GM12892 (cell line): ENCODE measurements at regions not wholly inside any gene's neighbourhood (a gene's known extent, or its start where the extent isn't known, plus 50 kb on each side); places are given as distances from the start of the nearest gene placed in this dataset.

ENCODE experiments used
- DNase-seq: peaks from one replicate; pipeline ENCODE4 v3.0.0; 2011; ENCODE audit not compliant: insufficient read length
- FAIRE-seq: peaks from 2 replicates; lab custom pipeline; 2011; peaks lifted over from hg19 to GRCh38; lab: Jason Lieb, UNC
- POLR2A ChIP-seq: IDR thresholded peaks from 2 replicates; pipeline ENCODE4 v1.6.1; 2011; ENCODE audit warnings: low read depth, low read length, control low read depth
- POLR2AphosphoS5 ChIP-seq: IDR thresholded peaks from 2 replicates; pipeline ENCODE4 v1.6.1; 2011; ENCODE audit warnings: low read depth, low read length, control low read depth
- TAF1 ChIP-seq: IDR thresholded peaks from 2 replicates; pipeline ENCODE4 v1.6.1; 2011; ENCODE audit warnings: low read depth, mild to moderate bottlenecking, control low read depth, low read length, borderline replicate concordance

DNA sequence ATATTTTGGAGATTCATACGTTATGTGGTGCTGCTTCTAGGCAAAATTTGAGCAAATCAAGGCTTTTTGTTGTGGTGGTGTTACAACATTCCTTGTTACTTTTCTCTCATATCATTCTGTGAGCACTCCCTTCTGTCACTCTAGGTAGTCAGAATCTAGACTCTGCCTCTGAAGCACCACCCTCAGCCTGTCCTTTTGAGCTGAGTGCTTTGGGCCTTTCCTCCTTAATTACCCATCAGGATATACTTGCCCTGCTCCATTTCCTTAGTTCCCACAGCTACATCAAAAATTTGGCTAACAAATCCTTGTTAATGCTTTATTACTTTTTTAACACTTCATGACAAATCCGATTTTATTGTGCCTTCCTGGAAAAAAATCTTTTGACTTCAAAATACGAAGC, 289.6 kb downstream of the CALCRL start:
- TF ChIP-seq TAF1 (no peak), POLR2A (no peak), POLR2AphosphoS5 (no peak)
- no peak for DNase-seq
- FAIRE-seq, result no peak

GRCh38 chr2:187157046-187157445, 291.0 kb downstream of the CALCRL start:
- FAIRE-seq, result no peak
- TF ChIP-seq TAF1, result no peak
- no peak for TF ChIP-seq POLR2A
- no peak for TF ChIP-seq POLR2AphosphoS5
- no peak for DNase-seq

- TF ChIP-seq POLR2A, result no peak
- no peak for TF ChIP-seq TAF1
- TF ChIP-seq POLR2AphosphoS5, result no peak
- DNase-seq (no peak), FAIRE-seq (no peak)
These were observed 292.6 kb downstream of the CALCRL start for GRCh38 chr2:187155476-187155875.

DNA sequence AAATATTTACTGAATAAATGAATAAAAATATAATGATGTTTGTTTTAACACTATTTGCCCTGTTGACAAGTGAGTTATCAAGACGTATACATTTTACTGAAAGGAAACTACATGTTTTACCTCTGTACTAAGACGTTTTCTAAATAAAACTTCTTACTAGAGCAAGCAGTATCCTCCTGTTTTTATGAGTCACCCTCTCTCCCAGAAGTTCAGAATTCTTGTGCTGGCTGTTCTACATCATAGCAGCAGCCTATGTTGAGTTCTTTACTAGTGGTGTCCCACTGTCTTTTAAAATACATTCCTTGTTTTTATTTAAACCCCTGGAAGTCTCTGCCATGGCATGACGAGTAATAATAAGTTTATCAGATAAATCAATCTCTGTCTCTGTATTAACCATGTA, 297.4 kb downstream of the CALCRL start:
- no peak for DNase-seq
- no peak for FAIRE-seq
- TF ChIP-seq POLR2A, result no peak
- TF ChIP-seq TAF1, result no peak
- TF ChIP-seq POLR2AphosphoS5, result no peak

DNA sequence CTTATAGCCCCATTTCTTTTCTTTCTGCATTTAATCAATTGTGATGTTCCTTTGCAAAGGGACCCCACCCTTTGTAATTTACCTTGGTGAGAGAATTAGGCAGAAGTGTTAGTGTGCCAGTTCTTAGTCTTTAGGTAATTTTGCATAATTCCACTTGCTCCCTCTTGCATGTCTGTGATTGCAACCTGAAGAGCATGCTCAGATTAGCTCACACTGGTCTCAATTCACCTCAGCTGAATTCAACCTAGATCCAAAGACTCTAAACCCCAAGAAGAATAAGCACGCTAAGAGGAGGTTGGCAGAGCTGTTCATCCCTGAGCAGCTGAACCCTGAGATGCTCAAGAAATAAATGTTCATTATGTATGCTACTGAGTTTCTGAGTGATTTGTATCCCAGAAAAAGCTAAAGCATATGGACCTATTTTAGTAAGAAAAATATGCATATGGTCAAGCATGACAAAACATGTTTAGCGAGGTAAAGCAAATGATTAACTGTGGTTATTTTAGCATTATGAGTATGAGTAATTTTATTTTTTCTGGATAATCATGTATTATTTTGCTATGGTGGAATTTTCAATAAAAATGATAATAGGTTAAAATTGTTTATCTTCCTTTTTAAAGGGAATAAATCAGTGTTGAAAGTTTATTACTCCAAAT, 299.2 kb upstream of the ZSWIM2 start:
- no peak for DNase-seq
- no peak for FAIRE-seq
- TF ChIP-seq POLR2AphosphoS5 (no peak), POLR2A (no peak), TAF1 (no peak)

- DNase-seq, result no peak
- TF ChIP-seq POLR2A, result no peak
- no peak for TF ChIP-seq POLR2AphosphoS5
- FAIRE-seq, result no peak
These were observed 294.6 kb upstream of the ZSWIM2 start for GRCh38 chr2:187143537-187143936.

GRCh38 chr2:187139469-187139868, 290.5 kb upstream of the ZSWIM2 start:
- DNase-seq (no peak), FAIRE-seq (no peak)
- TF ChIP-seq POLR2A (no peak), POLR2AphosphoS5 (no peak), TAF1 (no peak)

- FAIRE-seq (no peak), DNase-seq (no peak)
- no peak for TF ChIP-seq POLR2AphosphoS5
- TF ChIP-seq POLR2A, result no peak
- no peak for TF ChIP-seq TAF1
These were observed 289.3 kb upstream of the ZSWIM2 start for GRCh38 chr2:187138265-187138664.

DNA sequence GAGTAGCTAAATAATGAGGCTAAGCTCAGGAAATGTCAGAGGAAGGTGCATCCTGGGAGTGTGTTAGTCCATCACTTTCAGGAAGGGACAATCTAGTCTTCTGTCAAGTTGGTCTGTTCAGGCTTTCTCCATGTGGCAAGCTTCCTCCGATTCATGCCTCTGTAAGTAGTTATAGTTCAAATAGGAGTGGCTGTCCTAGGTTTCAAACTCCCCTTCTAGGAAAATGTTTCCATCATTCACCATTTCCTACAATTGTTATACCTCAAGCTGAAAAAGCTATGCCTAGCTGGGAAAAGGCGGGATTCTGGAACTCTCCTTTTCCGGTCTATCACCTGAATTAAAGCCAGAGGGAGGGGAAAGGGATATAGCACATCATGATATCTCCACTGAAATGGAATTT, 287.7 kb upstream of the ZSWIM2 start:
- TF ChIP-seq POLR2A (no peak), TAF1 (no peak), POLR2AphosphoS5 (no peak)
- no peak for DNase-seq
- no peak for FAIRE-seq

GRCh38 chr2:187134306-187134705, 285.3 kb upstream of the ZSWIM2 start:
- TF ChIP-seq POLR2A (no peak), POLR2AphosphoS5 (no peak), TAF1 (no peak)
- no peak for DNase-seq
- no peak for FAIRE-seq

DNA sequence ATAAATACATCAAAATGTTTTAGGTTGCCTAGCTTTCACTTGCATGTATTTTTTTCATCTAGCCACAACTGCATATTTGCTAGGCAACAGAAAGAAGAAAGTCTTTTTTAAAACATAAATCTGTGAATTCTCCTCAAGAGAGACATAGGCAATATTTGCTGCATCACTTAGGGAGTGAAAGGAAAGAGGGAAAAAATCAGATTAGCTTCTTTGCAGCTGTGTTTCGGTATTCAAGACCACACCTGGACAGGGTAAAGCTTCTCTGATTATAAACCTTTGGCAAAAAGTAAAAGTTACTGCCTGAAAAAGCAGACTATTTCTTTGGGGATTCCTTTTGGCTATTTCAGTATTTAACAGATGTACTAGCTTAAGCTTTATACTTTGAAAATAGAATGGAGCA, 280.9 kb upstream of the ZSWIM2 start:
- FAIRE-seq, result no peak
- no peak for DNase-seq
- TF ChIP-seq POLR2AphosphoS5 (no peak), TAF1 (no peak), POLR2A (no peak)

- TF ChIP-seq POLR2A, result no peak
- TF ChIP-seq TAF1, result no peak
- no peak for TF ChIP-seq POLR2AphosphoS5
- no peak for FAIRE-seq
These were observed 280.3 kb upstream of the ZSWIM2 start for GRCh38 chr2:187129306-187129705.

More at GRCh38 chr2:187129306-187129705, 280.3 kb upstream of the ZSWIM2 start:
- no peak for DNase-seq
